ENCODE measurements at regions not wholly inside any gene's neighbourhood (a gene's known extent, or its start where the extent isn't known, plus 50 kb on each side); places are given as distances from the start of the nearest gene placed in this dataset.

DNA sequence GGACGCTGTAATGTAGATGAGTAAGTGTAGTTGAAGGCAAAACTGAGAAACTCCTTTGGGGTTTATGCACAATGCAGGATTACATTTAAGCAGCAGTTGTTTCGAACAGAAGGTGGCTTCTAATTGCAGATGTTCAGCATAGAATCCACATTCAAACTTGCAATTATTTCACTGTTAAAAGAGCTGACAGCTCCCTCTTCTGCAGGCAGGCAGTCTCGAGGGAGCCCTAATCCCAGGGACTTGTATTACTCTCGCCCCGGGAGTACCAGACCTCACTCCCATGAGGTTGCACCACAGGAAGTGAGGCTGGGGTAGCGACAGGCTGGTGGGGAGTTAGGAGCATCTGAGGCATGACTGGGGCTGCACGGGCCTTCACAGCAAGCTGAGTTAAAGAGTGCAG is 484.3 kb upstream of the EEF2KMT start:
- DNase-seq (ENCODE audit: low read depth in 2 of 3, low spot score in 1 of 3): no peak

DNA sequence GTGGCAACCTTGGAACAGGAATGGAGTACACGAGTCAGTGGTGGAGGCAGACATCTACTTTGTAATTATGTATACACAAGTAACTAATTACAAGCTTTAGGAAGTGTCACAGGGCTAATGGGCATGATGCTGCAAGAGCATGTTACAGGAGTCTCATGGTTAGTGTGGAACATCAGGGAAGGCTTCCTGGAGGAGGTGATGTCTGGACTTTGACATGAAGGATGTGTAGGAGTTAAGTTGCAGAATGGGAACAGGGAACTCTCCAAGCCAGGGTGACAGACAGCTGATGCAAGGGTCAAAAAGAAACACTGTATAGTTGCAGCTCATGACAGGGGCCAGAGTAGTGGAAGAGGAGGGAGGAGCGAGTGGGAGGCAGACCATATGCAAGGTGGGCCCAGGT is 483.8 kb upstream of the EEF2KMT start:
- no peak for DNase-seq (ENCODE audit: low read depth in 2 of 3, low spot score in 1 of 3)

DNA sequence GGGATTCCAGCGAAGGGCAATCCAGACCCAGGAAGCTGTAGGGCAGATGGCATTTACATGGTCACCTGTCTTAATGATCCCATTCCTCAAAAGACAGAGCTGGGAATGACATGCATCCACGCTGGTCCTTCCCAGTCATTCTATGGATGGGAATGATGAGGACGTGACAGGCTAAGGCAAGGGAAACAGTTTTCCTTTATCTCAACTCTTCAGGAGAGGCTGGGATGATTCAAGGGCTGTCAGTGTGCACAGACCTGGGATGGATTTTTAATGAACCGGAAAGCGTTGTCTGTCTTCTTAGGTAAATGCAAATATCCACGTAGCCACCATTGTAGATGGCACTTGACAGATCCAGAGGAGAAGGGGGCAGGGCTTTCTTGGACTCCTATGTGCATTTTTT is 483.2 kb upstream of the EEF2KMT start:
- DNase-seq (ENCODE audit: low read depth in 2 of 3, low spot score in 1 of 3): no peak

DNA sequence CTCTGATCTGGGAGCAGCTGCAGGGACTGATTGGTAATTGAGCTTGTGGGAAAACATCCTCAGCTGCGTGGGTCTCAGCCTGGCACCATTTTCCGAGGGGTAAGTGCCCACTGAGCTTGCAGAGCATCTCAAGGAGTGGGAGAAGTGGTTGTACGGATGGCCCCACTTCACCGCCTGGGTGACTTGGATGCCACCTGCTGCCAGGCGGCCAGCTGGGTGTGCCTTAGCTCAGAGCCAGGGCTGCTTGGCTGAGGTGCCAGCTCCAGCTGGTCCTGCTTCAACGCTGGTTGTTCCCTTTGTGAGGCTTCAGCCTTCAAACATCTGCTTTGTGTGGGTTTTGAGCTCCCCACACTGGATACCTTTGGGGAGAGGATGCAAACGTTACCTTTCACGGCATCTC is 482.7 kb upstream of the EEF2KMT start:
- DNase-seq (ENCODE audit: low read depth in 2 of 3, low spot score in 1 of 3): no peak

DNA sequence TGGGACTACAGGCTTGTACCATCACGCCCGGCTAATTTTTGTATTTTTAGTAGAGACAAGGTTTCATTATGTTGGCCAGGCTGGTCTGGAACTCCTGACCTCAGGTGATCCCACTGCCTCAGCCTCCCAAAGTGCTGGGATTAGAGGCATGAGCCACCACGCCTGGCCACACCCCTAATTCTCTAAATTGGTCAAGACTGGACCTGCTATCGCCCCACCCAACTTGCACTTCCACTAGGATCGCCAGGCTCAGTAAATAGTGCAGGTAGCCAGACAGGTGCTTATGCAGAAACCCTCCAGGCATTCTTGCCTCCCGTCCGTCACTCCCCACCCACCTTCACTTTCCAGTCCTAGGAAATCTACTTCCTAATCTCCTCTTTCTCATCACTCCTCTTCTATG is 481.4 kb upstream of the EEF2KMT start:
- no peak for DNase-seq (ENCODE audit: low read depth in 2 of 3, low spot score in 1 of 3)

DNA sequence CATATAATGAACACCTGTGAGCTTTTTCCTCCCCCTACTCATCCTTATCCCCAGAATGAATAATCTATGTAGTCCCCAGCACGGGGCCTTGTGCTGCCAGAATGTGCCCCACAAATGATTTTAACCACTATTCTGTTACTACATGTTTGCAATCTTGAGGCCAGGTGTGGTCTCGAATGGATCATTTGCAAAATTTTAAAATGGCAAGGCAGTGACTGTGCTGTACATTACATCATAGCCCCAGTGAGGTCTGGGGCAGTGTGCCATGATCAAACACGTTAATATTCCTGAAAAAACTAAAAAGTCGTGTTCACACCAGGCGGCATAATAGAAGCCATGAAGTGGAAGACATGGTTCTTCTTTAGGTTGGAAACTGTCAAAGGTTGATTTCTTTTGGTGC is 479.9 kb upstream of the EEF2KMT start:
- no peak for DNase-seq (ENCODE audit: low read depth in 2 of 3, low spot score in 1 of 3)

DNA sequence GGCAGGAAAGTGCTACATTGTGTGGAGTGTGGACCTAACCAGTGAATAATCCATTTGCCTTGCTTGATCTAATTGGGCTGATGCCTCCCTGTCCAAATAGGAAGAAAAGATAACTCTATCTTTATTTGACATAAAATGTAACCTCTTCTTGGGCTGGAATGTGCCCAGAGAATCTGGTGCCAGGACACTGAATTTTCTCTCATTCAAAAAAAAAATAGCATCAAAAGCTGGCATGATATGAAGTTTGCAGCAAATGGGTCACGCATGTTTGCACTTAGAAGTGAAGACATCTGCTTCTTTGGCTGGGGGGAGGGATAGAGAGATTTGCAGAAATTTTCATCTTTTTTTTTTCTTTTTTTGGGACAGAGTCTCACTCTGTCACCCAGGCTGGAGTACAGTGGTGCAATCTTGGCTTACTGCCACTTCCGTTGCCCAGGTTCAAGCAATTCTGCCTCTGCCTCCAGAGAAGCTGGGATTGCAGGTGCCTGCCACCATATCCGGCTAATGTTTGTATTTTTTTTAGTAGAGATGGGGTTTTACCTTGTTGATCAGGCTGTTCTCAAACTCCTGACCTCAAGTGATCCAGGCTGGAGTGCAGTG is 478.2 kb upstream of the EEF2KMT start:
- no peak for DNase-seq (ENCODE audit: low read depth in 2 of 3, low spot score in 1 of 3)

DNA sequence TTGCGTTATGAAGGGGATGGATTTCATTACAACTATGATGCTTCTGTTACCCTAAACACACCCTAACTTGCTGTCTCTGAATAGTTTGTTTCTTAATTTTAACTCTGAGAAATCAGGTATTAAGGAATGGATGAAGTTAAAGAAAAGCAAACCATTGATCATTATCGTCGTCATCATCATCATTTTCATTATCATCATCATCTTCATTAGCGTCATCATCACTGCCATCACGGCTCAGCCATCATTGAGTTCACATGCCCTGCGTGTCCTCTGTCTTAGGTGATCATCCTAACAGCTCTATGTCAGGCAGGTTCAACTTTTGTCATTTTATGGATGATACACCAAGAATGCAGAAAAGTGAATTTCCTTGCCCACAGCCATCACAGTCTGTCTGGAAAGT is 477.5 kb upstream of the EEF2KMT start:
- DNase-seq (ENCODE audit: low read depth in 2 of 3, low spot score in 1 of 3): no peak

DNA sequence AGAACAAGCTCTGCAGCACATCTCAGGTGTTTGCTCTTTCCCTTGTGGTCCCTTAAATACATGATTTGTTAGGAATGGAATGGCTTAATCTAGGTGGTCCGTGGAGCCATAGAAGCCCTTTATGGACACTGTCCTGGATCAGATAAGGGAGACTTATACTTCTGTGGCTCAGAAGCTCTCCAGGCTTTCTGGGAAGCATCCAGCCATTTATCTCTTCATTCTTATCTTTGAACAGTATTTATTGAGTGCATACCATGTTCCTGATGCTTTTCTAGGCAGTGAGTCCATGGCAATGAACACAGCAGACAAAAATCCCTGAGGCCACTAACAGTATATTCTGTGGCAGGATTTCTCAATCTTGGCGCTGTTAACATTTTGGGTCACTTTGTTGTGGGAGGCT is 474.5 kb upstream of the EEF2KMT start:
- DNase-seq (ENCODE audit: low read depth in 2 of 3, low spot score in 1 of 3): no peak

DNA sequence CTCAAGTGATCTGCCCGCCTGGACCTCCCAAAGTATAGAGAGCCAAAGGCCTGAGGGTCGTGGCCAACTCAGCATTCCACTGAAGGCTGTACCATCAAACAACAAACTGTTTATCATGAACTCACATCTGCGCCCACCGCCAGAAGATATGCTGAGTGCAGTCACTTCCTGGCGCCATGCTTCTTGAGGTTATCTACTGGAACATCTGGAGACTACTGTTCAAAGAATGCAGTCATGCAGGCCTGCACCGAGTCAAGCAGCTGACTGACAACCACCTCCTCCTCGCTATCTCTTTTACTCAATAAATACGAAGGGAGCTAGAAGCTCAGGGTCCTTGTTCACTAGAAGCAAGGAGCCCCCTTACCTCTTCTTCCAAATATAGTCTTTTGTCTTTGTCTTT is 473.9 kb upstream of the EEF2KMT start:
- DNase-seq (ENCODE audit: low read depth in 2 of 3, low spot score in 1 of 3): no peak

DNA sequence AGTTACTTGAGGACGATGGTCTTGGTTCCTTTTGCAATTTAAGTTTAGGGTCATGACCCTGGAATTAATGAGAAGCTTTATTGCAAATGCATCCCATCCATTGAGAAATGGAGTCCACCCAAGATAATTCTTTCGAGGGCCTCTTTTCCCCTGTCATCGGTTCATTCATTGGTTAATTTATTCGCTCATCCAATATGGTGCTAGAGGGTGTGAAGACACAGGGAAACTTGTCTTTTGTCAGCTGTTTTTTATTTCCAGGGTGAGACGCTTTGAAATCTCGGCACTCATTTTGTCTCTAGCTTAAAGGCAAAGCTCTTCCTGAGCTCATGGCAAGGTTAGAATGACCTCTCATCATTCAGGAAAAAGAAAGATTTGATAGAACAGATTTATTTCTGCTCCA is 464.2 kb upstream of the EEF2KMT start:
- DNase-seq (ENCODE audit: low read depth in 2 of 3, low spot score in 1 of 3): no peak

DNA sequence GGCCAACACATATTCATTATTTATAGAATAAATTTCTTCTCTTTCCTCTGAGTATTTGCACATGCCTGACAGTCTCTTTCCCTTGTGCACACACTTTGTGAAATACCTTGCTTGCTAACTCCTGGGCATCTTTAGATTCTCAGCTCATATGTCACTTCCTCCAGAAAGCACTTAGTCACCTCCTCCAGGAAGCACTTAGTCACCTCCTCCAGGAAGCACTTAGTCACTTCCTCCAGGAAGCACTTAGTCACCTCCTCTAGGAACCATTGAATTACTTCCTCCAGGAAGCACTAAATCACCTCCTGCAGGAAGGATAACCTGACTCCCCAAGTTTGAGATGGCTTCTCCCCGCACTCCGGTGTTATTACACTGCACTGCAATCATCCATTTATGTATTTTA is 462.5 kb upstream of the EEF2KMT start:
- DNase-seq (ENCODE audit: low read depth in 2 of 3, low spot score in 1 of 3): no peak

DNA sequence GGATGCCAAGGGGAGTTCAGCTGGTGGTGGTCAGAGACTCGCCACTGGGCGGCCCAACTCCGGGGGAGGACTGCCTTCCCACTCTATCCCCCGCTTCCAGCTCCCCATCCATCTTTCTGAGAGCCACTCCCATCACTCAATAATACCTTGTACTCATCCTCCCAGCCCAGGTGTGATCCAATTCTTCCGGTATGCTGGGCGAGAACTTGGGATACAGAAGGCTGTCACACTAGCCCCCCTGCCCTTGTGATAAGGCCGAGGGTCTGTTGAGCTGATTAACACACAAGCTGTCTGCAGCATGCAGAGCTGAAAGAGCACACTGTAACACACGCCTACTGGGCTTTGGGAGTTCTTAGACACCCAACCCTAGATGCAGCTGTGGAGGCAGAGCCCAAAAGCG is 460.4 kb upstream of the EEF2KMT start:
- no peak for DNase-seq (ENCODE audit: low read depth in 2 of 3, low spot score in 1 of 3)

DNA sequence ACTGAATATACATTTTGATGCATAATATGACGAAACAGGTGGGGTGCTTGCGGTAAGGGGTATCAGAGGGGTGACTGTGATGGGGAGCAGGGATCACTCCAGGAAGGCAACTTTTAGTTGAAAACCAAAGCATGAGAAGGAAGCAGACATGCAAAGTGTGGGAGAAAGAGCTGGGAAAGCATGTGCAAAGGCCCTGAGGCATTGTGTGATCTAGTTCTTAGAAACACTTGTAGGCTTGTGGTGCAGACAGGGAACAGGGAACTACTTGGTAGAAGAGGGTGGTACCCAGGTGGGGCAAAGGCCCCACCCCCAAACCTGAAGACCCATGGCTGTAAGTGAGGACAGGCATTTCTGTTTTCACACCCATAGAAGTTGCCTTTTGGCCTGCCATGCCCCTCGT is 459.9 kb upstream of the EEF2KMT start:
- DNase-seq (ENCODE audit: low read depth in 2 of 3, low spot score in 1 of 3): no peak

DNA sequence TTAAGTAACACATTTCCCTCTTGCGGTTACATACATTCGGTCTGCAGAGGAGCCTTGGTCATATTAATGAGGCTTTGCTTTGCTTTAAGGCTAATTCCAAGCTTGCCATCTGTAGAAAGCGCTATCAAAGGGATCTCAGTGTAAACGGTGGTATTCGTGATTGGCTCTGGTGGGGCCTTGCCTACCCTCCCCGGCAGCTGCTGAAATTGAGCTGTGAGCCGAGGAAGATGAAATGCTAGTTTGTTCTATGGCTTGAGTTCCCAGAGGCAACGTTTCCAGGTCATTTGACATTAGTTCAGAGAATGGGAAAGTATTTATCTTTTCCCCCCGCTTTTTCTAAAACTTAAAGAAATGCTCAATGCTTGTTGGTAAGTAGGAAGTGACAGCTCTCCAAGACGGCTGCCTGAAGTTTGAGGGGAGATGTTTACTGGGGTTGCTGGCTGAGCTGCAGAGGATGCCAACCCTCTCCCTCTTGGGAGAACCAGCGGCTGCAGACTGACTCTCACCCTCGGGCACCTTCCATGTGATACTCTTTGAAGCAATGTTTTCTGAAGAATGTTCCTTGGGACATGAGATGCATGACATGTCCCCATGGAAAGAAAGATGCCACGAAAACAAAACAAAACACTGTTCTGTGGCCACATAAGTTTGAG is 458.7 kb upstream of the EEF2KMT start:
- DNase-seq (ENCODE audit: low read depth in 2 of 3, low spot score in 1 of 3): no peak

DNA sequence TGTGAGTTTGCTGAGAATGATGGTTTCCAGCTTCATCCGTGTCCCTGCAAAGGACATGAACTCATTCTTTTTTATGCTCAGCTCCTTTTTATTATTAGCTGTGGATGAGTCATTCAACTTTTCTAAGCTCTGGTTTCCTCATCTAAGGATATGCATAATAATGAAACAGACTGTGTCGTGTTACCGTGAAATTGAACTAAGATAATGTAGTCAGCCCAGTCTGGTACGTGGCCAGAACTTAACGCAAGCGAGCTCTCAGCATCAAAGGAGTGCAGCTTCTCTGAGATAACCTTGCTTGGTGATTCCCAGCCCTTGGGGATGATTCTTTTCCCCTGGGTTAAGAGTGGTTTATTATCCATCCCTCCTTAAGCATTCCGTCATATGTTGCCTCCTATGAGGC is 454.3 kb upstream of the EEF2KMT start:
- DNase-seq (ENCODE audit: low read depth in 2 of 3, low spot score in 1 of 3): no peak

DNA sequence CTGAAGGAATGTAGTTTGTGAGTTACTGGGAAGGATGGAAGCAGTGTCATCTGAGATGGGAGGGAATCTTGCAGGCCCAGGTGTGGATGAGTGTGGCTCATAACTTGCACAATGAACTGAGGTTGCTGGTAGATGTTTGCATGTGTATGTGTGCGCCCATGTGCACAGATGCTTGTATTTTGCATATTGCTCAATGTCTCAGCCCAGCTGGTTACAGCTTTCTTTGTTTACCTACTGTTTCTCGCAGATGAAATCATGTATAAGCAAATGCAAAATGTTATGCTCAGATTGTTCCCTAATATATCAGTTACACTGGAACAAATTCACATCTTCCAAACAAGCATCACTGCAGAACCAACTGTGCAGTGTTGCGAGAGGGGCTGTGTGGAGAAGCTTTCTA is 452.2 kb upstream of the EEF2KMT start:
- no peak for DNase-seq (ENCODE audit: low read depth in 2 of 3, low spot score in 1 of 3)

DNA sequence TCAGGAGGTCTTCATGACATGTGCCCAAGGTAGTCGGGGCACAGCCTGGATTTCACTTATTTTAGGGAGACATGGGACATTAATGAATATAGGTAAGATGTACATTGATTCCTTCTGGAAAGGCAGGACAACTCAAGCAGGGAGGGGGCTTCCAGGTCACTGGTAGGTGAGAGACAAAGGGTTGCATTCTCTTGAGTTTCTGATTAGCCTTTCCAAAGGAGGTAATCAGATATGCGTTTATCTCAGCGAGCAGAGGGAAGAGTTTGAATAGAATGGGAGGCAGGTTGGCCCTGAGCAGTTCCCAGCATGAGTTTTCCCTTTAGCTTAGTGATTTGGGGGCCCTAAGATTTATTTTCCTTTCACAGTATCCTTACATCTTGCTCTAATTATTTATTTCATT is 443.8 kb upstream of the EEF2KMT start:
- no peak for DNase-seq (ENCODE audit: low read depth in 2 of 3, low spot score in 1 of 3)

DNA sequence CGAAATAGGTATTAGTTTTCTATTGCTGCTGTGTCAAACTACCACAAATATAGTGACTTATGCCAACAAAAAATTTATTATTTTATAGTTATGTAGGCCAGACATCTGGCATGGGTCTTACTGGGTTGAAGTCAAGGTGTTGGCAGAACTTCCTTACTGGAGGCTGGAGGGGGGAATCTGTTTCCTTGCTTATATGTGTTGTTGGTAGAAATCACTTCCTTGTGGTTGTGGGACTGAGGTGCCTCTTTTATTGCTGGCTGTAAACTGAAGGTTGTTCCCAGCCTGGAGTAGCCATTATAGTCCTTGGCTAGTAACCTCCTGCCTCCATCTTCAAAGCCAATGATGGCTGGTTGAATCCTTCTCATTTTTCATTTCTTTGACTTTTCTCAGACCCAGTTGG is 439.8 kb upstream of the EEF2KMT start:
- no peak for DNase-seq (ENCODE audit: low read depth in 2 of 3, low spot score in 1 of 3)

DNA sequence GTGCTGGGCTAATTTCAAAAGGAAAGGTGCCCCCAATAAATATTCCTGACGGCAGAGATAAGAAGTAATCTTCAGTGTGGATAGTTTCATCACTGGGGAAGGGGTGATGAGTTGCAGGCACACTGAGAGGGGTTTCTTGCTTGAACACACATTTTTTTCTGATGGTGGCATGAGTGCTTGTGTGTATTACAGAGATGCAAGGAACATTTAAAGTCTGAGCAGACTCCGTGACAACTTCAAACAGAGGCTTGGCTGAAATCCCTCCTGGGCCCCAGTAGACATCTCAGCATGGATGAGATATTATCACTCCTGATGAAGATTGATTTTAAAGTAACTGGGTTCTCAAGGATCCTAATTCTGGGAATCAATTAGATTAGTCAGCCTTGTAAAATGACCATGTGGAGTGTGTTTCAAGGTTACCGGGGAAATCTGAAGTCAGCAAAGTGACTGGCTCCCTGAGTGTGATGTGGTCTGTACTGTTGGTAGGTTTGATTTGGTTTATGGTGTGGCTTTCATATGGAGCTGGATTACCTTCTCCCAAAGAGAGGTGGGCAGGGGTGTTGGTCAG is 435.8 kb upstream of the EEF2KMT start:
- no peak for DNase-seq (ENCODE audit: low read depth in 2 of 3, low spot score in 1 of 3)

DNA sequence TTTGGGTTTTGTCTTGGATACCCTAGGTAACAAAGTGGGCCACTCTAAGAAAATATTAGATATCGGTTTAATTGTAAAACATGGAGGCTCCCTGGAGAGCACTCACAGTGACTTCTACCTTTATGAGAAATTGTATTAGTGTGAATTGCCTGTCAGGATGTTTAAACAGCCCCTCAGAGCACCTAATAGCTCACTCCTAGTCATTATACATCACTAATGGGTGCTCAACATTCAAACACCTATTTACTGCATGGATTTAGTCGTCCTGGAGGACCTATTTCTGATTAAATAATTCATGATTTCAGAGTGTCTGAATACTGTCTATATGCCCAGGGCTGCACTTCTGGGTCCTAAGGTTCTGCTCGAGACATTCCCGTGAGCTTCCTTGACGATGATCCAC is 430.2 kb upstream of the EEF2KMT start:
- no peak for DNase-seq (ENCODE audit: low read depth in 2 of 3, low spot score in 1 of 3)

DNA sequence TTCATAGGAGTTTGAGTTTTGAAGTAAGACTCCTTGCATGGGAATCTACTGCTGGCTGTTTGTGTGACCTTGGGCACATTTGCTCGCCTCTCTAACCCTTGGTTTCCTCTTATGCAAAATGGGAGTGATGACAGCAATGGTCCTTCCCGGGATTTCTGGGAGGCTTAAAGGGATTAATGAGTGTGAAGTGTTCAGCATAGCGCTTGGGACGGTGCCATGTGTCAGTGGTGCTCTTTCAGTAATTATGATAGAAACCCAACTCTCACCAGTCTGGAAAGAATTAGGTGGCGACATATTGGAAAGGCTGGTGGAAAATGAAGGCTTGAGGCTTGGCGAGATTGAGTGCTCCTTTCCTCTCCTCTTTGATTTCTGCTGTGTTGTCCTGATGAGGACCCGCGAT is 429.2 kb upstream of the EEF2KMT start:
- no peak for DNase-seq (ENCODE audit: low read depth in 2 of 3, low spot score in 1 of 3)

DNA sequence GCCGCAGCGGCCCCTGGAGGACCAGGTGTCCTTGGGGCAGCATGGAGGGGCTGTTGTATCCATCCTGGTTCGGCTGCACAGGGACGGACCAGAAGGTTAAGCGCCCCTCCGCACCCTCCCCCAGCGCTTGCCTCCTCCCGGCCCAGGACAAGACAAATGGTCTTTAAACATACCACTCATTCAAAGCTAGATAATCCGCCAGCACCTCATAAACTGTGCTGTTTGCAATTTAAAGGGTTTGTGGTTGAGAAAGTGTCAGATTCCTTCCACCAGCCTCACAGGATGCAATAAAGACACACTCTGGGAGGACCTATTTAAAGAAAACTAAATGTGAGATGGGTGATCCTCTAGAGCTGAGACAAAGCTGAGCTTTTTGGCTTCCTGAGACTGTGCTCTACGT is 426.2 kb upstream of the EEF2KMT start:
- no peak for DNase-seq (ENCODE audit: low read depth in 2 of 3, low spot score in 1 of 3)
